Lower lobe of right lung (tissue), 2 donors: ENCODE measurements at regions not wholly inside any gene's neighbourhood (a gene's known extent, or its start where the extent isn't known, plus 50 kb on each side); places are given as distances from the start of the nearest gene placed in this dataset.
"Not testable (repeated sequence)": the region's sequence is repeated elsewhere in the genome, so short reads cannot be mapped to it uniquely, and the experiment has no call there.

Experiments
- ATAC-seq, 2 donors: fragments of 200-7000 bp; cut with Tn5 transposase; one replicate each; pipeline ENCODE4 v1.9.1; 2020 to 2022; ENCODE audit warnings: mild to moderate bottlenecking in 2 of 2, moderate library complexity in 2 of 2
- DNase-seq: peaks from one replicate; pipeline ENCODE4 v3.0.0-alpha.2; 2020
- H3K27ac ChIP-seq: fragments of 200-600 bp; one replicate; pipeline ENCODE4 v1.8.0; 2022
- H3K27me3 ChIP-seq: fragments of 200-600 bp; one replicate; pipeline ENCODE4 v1.8.0; 2022; ENCODE audit warnings: low read depth
- H3K36me3 ChIP-seq: fragments of 200-600 bp; one replicate; pipeline ENCODE4 v1.8.0; 2022; ENCODE audit warnings: mild to moderate bottlenecking
- H3K4me1 ChIP-seq: fragments of 200-600 bp; one replicate; pipeline ENCODE4 v1.8.0; 2022
- H3K4me3 ChIP-seq: fragments of 200-600 bp; one replicate; pipeline ENCODE4 v1.8.0; 2022; ENCODE audit warnings: mild to moderate bottlenecking
- H3K9me3 ChIP-seq: fragments of 200-600 bp; one replicate; pipeline ENCODE4 v1.8.0; 2022
- CTCF ChIP-seq: fragments of 200-600 bp; IDR thresholded peaks from one replicate; pipeline ENCODE4 v1.8.0; 2022; ENCODE audit warnings: antibody characterized with exemption, mild to moderate bottlenecking
- intact Hi-C: fragments of 100-400 bp; cut with DNase I; formaldehyde crosslinking; loops from one replicate; pipeline ENCODE4 v1.11.0; 2022
- donor health status: DM: no; HTN: yes; CAD: no; lungs with severe emphysema.

- TF ChIP-seq CTCF, result no peak
These were observed 180.6 kb downstream of the VSIG4 start for GRCh38 chrX:65859299-65859698.

GRCh38 chrX:65854437-65854836 is 185.4 kb downstream of the VSIG4 start:
- H3K36me3 ChIP-seq, H3K27me3 ChIP-seq, H3K4me3 ChIP-seq, H3K4me1 ChIP-seq, H3K9me3 ChIP-seq, intact Hi-C loops, ATAC-seq, DNase-seq, H3K27ac ChIP-seq: not testable (repeated sequence)

More at GRCh38 chrX:65859299-65859698, 180.6 kb downstream of the VSIG4 start:
- intact Hi-C loops, result no loop called here
- no peaks in the 10 kb centered on the region for H3K9me3 ChIP-seq
- no peaks in the 10 kb centered on the region for H3K36me3 ChIP-seq
- no peak for DNase-seq
- no peak for ATAC-seq
- H3K27me3 ChIP-seq, result no peaks in the 10 kb centered on the region
- no peak overlapping the region for H3K4me3 ChIP-seq
- H3K4me1 ChIP-seq, result no peaks in the 10 kb centered on the region
- H3K27ac ChIP-seq, result no peak overlapping the region

- H3K4me1 ChIP-seq, H3K27me3 ChIP-seq, H3K4me3 ChIP-seq, H3K9me3 ChIP-seq, ATAC-seq, H3K27ac ChIP-seq, intact Hi-C loops, H3K36me3 ChIP-seq, DNase-seq: not testable (repeated sequence)
These were observed 183.9 kb downstream of the MSN start for GRCh38 chrX:65851306-65851705.

GRCh38 chrX:65850821-65851220 is 183.4 kb downstream of the MSN start:
- H3K36me3 ChIP-seq, H3K4me3 ChIP-seq, H3K27me3 ChIP-seq, H3K27ac ChIP-seq, H3K9me3 ChIP-seq, H3K4me1 ChIP-seq, ATAC-seq, DNase-seq, intact Hi-C loops: not testable (repeated sequence)

- no peak for DNase-seq
- no peak overlapping the region for H3K4me3 ChIP-seq
These were observed 179.5 kb downstream of the MSN start for GRCh38 chrX:65846974-65847373.

GRCh38 chrX:65841263-65841662 is 173.8 kb downstream of the MSN start:
- TF ChIP-seq CTCF, result no peak
- no peaks in the 10 kb centered on the region for H3K27me3 ChIP-seq
- intact Hi-C loops, result no loop called here
- H3K4me1 ChIP-seq, result no peaks in the 10 kb centered on the region
- ATAC-seq (no peak), DNase-seq (no peak)
- no peaks in the 10 kb centered on the region for H3K9me3 ChIP-seq
- no peak overlapping the region for H3K27ac ChIP-seq
- no peaks in the 10 kb centered on the region for H3K36me3 ChIP-seq
- no peak overlapping the region for H3K4me3 ChIP-seq

More at GRCh38 chrX:65846974-65847373, 179.5 kb downstream of the MSN start:
- TF ChIP-seq CTCF, result no peak
- Histone ChIP-seq H3K36me3 (no peaks in the 10 kb centered on the region), H3K27me3 (no peaks in the 10 kb centered on the region), H3K4me1 (no peaks in the 10 kb centered on the region), H3K27ac (no peak overlapping the region), H3K9me3 (no peaks in the 10 kb centered on the region)
- intact Hi-C loops, result no loop called here
- ATAC-seq, result no peak

GRCh38 chrX:65838674-65839073 is 171.2 kb downstream of the MSN start:
- no peaks in the 10 kb centered on the region for H3K4me1 ChIP-seq
- no peaks in the 10 kb centered on the region for H3K9me3 ChIP-seq
- no peak overlapping the region for H3K27ac ChIP-seq
- TF ChIP-seq CTCF, result no peak
- ATAC-seq (no peak), DNase-seq (no peak)
- H3K4me3 ChIP-seq, result no peak overlapping the region
- no peaks in the 10 kb centered on the region for H3K36me3 ChIP-seq
- H3K27me3 ChIP-seq, result no peaks in the 10 kb centered on the region
- intact Hi-C loops, result no loop called here
